Chondrocyte (in vitro differentiated cells): ENCODE measurements at regions not wholly inside any gene's neighbourhood (a gene's known extent, or its start where the extent isn't known, plus 50 kb on each side); places are given as distances from the start of the nearest gene placed in this dataset.

Source experiments
- DNase-seq: peaks from one replicate; pipeline ENCODE4 v3.0.0; 2021; ENCODE audit warnings: mixed read lengths, low spot score
- H3K27ac Mint-ChIP-seq: one replicate; pipeline ENCODE4 v1.8.0; 2021; ENCODE audit warnings: mild to moderate bottlenecking, moderate library complexity, mixed read lengths; ENCODE audit not compliant: unreplicated experiment
- H3K27me3 Mint-ChIP-seq: 2 replicates; pipeline ENCODE4 v1.8.0; 2021; ENCODE audit warnings: low read depth, mixed read lengths
- H3K36me3 Mint-ChIP-seq: 2 replicates; pipeline ENCODE4 v1.8.0; 2021; ENCODE audit warnings: low read depth, mixed read lengths
- H3K4me1 Mint-ChIP-seq: 2 replicates; pipeline ENCODE4 v1.8.0; 2021; ENCODE audit warnings: low read depth, mild to moderate bottlenecking, mixed read lengths
- H3K4me3 Mint-ChIP-seq: one replicate; pipeline ENCODE4 v1.8.0; 2021; ENCODE audit warnings: mild to moderate bottlenecking, moderate library complexity, mixed read lengths; ENCODE audit not compliant: unreplicated experiment
- H3K9me3 Mint-ChIP-seq: 2 replicates; pipeline ENCODE4 v1.8.0; 2021; ENCODE audit warnings: low read depth, mixed read lengths
- CTCF ChIP-seq: fragments of 200-600 bp; sonication (generic); IDR thresholded peaks from 2 replicates; pipeline ENCODE4 v1.5.0; 2021; ENCODE audit warnings: antibody characterized with exemption, mild to moderate bottlenecking, moderate library complexity

DNA sequence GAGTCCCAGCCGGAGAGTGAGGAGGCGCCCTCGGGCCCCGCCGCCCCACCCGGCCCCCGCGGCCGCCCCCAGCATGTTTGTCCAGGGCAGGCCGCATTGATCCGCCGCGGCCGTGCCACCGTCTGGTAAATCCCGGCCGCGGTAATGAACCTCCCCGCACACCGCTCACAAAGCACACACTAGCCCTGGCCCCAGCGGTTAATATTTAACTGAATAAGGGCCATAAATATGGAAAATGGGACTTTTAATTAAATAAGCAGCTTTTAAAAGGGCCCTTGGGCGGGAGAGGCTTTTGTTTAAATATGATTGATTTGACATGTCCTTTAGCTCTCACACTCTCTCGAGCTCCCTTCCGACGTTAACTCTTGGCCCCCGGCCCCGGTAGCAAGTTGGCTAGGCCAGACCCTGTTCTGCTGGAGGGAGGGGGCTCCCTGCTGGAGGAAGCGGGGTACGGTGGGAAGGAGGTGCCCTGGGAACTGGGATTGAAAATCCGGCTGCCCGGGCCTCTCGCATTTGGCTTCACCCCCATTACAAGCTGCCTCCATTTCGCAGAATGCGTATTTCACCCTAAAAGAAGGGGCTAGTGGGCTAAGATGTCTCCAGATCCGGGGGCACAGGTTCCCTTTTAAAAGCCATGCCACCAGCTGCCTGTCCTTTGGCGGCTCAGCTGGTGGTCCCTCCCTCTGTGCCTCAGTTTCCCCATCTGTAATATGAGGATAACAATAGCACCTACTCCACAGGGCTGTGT lies 199.8 kb downstream of the RBM19 start:
- peaks cover 12% of the 10 kb centered on the region for H3K4me1 Mint-ChIP-seq
- H3K36me3 Mint-ChIP-seq = no peaks in the 10 kb centered on the region
- H3K27ac Mint-ChIP-seq = no peak overlapping the region
- no peak for TF ChIP-seq CTCF
- DNase-seq = no peak
- H3K27me3 Mint-ChIP-seq = peaks cover 26% of the 10 kb centered on the region
- no peaks in the 10 kb centered on the region for H3K9me3 Mint-ChIP-seq
- H3K4me3 Mint-ChIP-seq = no peak overlapping the region

DNA sequence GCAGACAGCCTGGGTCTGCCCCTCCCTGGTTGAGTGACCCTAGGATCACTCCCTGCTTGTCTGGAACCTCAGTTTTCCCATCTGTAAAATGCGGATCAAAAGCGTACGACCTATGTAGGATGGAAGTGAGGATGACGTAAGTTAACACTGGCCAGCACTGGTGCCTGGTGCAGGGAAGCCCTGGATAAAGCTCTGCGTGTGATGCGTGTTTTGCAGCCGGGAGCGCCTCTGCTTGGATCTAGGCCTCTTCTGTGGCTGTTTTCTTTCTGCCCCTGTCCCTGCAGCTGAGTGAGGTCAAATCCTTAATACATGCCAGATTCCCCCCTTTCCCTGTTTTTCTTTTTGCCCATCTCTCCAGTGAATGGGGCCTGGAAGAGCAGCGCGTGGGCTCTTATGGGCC lies 201.5 kb downstream of the RBM19 start:
- H3K4me1 Mint-ChIP-seq = peaks cover 12% of the 10 kb centered on the region
- no peaks in the 10 kb centered on the region for H3K9me3 Mint-ChIP-seq
- peaks cover 31% of the 10 kb centered on the region for H3K27me3 Mint-ChIP-seq

GRCh38 chr12:113762882-113763816 lies 203.0 kb downstream of the RBM19 start:
- no peak for TF ChIP-seq CTCF
- Mint-ChIP-seq H3K4me3 (no peak overlapping the region), H3K4me1 (peaks cover 12% of the 10 kb centered on the region), H3K27me3 (peaks cover 38% of the 10 kb centered on the region), H3K27ac (no peak overlapping the region), H3K36me3 (no peaks in the 10 kb centered on the region), H3K9me3 (no peaks in the 10 kb centered on the region)
- DNase-seq = no peak

More for the DNA sequence above, 201.5 kb downstream of the RBM19 start:
- no peak for DNase-seq
- Mint-ChIP-seq H3K4me3 (no peak overlapping the region), H3K36me3 (no peaks in the 10 kb centered on the region), H3K27ac (no peak overlapping the region)
- TF ChIP-seq CTCF = no peak

GRCh38 chr12:113762155-113762881 lies 203.8 kb downstream of the RBM19 start:
- no peak overlapping the region for H3K4me3 Mint-ChIP-seq
- no peaks in the 10 kb centered on the region for H3K9me3 Mint-ChIP-seq
- H3K27ac Mint-ChIP-seq = no peak overlapping the region
- no peaks in the 10 kb centered on the region for H3K36me3 Mint-ChIP-seq
- peaks cover 43% of the 10 kb centered on the region for H3K27me3 Mint-ChIP-seq
- TF ChIP-seq CTCF = no peak
- H3K4me1 Mint-ChIP-seq = peaks cover 12% of the 10 kb centered on the region
- DNase-seq = no peak

- peaks cover 57% of the 10 kb centered on the region for H3K27me3 Mint-ChIP-seq
- DNase-seq = no peak
- H3K27ac Mint-ChIP-seq = no peak overlapping the region
- no peak for TF ChIP-seq CTCF
- peaks cover 4% of the 10 kb centered on the region for H3K4me1 Mint-ChIP-seq
- H3K36me3 Mint-ChIP-seq = no peaks in the 10 kb centered on the region
- H3K4me3 Mint-ChIP-seq = no peak overlapping the region
- H3K9me3 Mint-ChIP-seq = no peaks in the 10 kb centered on the region
Observed at GRCh38 chr12:113759135-113759534, 207.0 kb downstream of the RBM19 start.
